CD4-positive, alpha-beta T cell treated with Interleukin-12 subunit alpha and Interleukin-12 subunit beta, for 1 hour (primary cell): ENCODE measurements at regions not wholly inside any gene's neighbourhood (a gene's known extent, or its start where the extent isn't known, plus 50 kb on each side); places are given as distances from the start of the nearest gene placed in this dataset.

Source experiments
- DNase-seq: peaks from one replicate; pipeline ENCODE4 v3.0.0-alpha.2; 2020

DNA sequence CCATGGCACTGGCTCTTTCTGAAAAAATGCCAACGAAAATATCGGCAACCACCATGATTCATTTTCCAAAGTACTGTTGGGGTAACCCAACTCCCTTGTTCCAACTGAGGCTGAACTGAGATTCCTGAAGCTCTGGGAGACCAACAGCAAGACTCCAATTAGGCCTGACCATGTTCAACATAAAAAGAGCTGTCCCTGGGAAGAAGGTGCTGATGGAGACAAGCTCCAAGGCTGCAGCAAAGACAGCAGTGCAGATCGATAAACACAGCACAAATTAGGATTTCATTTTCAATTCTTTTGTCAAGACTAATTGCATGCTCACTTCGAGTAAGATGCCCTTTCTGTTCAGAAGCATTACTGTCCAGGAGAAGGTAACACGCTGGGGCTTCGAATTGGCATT, 968.0 kb downstream of the UQCRFS1 start:
- no peak for DNase-seq

DNA sequence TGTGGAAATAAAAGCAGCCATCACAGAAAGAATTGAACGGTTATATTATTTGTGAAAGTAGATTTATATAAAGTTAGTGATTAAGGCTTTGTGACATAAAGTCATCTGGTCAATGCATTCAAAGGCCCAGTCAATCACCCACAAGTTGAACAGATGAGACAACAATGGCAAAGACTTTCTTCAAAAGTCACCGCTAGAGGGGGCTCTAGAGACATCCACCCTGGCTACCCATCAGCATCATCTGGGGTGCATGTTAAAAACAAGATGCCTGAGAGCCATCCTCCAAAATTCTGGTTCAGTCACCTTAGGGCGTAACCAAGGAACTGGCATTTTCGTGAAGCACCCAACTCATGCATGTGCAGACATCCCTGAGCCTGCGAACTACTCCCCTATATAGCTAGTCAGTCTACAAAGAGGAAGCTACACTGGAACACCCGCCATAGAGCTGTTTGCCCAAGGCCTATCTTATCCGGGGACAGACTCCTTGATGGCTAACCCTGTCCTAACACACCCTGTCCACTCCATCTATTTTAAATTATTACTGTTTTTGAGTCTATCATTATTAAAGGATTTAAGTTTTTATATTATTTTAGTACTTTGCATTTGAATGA, 970.5 kb downstream of the UQCRFS1 start:
- DNase-seq: no peak

DNA sequence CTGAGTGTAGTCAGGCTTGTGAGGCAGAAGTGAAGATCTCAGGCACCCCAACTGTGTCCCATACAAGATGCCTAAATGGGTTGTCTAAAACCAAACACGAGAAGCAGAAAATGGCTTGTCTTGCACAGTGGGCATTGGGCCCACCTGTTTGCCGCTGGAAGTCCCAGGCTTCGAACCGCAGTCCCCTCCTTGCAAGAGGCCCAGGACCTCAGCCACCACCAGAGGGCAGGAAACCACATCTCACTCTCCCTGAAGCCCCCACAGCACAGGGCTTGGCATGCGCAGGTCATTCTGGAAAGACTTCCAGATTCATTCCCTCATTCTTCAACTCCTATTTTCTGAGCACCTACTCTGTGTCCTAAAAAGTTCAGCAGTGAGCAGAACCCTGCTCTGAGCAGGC, 973.7 kb downstream of the UQCRFS1 start:
- DNase-seq: no peak

DNA sequence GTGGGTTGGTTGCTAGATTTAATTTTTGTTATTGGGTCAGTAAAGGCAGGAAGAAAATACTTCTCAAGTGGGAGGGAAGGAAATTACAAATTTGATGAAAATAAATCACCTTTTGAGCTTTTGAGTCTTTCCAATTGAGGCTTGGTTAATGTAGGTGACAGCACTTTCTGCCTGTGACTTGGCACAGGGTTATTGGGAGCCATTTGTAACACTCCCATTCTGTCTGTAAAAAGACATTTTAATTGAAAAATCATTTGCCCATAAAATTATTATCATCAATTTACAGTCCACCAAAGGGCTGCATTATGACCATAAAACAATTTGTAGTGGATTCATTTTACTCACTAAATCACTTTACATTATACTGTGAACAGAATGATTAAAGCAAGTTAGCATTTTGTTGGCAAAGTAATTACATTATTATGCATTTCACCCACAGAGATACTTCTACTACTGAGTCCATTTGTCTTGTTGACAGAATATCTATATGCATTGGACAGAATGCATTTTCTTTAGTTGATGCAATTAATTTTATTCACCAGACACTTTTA, 974.6 kb downstream of the UQCRFS1 start:
- DNase-seq: no peak

DNA sequence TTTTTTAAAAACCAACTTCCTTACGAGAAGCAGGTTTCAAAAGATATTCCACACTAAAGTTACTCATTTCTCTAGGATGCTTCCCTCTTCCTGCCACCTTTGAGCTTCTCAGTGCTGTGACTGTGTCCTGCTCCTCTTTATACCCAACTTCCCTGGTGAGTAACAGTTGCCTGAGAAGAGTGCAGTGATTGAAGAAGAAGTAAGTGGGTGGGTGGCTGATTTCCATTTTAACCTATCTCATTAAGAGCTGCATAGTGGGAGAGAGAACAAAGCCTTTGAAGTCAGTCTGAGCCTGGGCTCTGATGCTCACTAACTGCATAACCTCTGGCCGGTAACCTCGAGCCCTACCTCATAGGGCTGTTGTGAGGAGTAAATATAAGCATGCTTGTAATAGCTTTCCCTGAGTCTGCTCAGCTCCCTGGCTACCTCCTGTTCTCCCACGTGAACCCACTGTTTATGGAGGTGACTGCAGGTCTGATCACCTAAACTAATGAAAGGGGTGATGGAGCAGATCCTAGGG, 977.3 kb downstream of the UQCRFS1 start:
- no peak for DNase-seq

DNA sequence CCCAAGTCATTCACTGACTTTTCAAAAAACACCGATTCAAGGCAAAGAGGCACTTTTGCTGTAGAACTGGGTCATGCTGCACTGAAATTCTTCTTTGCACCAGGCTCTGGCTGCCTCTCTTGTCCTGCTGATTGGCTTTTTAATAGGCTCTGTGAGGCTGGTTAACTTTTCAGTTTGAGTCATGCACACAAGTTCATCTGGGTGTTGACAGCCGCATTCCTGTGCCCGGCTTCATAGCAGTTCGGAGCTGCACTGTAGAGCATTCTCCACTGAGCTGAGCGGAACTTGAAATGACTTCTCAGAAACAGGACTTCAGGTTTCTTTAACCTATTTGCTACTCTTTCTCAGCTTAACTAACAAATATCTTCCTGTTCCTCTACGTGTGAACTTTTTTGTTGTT, 978.3 kb downstream of the UQCRFS1 start:
- DNase-seq: no peak

DNA sequence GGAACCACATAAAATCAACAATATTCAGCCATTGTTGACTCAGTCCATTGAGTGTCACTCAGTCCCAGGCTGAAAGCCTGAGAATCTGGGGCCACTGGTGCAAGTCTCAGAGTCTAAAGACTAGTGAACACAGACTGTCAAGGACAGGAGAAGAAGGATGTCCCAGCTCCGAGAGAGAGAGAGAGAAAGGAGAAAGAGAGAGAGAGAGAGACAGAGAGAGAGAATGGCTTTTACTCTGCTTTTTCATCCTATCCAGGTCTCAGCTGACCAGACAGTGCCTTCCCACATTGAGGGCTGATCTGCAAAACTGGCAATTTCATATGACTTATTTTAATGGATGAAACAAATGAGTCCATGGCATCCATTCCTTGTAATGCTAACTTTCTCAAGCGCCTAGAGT, 984.1 kb downstream of the UQCRFS1 start:
- no peak for DNase-seq

DNA sequence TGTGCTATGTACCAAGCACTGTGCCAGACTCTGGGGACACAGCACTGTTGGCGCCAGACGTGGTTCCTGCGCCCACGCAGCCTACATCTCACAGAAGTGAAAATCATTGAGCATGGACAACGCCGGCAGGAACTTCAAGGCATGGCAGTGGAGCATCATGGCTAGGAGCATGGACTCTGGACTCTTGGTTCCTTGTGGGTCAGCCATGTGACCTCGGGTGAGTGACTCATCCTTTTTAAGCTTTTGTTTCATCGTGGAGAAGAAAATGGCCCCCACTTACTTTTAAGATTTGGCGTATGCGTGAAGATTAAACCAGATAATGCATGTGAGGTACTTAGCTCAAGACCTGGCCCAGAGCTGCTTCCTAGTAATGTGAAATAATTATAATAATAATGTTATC, 988.5 kb downstream of the UQCRFS1 start:
- DNase-seq: no peak

DNA sequence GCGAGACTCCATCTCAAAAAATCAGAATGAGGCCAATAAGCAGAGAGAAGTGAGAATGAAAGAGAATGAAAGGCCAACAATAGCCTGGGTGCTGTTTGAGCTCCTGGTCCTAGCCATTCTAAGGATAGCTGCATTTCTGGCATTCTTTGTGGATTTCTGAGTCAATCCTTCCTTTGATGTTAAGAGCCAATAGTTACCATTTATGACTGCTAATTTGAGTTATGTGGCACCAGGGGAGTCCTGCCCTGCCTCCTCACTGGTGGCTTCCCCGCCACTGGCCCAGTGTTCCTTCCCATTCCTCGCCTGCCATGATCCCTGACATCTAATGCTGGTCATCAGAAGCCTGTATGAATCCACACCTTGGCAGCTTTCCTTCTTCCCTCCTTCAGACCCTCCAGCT, 991.2 kb downstream of the UQCRFS1 start:
- DNase-seq: no peak

DNA sequence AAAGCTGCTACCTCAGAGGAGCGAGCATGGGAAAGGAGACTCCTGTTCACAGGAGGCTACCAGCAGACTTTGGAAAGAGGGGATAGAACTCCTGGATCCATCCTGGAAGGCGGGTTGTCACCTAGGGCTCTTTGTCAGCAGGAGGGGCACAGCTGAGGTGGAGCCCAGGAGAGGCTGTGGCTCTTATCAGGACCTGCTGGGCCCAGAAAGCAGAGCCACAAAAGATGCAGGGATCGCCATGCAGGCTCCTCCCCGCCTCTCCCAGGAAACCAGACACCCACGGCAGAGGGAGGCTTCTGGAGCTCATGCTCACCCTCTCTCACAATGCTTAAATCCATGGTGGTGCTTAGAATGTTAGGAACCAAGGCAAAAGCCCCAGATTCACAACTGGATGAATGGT, 994.2 kb downstream of the UQCRFS1 start:
- no peak for DNase-seq

DNA sequence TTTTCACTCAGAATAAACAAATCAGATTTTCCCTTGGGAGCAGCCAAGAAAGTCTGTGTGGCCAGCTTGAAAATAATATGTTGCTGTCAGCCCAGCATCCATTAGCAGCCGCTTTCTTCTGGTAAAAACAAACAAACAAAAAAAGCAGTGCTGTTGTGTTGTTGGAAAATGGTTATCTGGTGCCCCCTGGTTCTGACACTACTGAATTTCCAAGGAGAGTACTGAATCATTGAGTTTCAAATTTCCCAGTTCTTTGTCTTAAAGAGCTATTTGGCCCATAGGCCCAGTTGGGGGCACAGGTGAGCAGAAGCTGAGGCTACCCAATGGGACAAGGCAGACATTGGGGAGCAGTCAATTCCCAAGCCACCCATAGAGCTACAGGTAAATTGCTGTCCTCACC, 995.9 kb downstream of the UQCRFS1 start:
- no peak for DNase-seq

DNA sequence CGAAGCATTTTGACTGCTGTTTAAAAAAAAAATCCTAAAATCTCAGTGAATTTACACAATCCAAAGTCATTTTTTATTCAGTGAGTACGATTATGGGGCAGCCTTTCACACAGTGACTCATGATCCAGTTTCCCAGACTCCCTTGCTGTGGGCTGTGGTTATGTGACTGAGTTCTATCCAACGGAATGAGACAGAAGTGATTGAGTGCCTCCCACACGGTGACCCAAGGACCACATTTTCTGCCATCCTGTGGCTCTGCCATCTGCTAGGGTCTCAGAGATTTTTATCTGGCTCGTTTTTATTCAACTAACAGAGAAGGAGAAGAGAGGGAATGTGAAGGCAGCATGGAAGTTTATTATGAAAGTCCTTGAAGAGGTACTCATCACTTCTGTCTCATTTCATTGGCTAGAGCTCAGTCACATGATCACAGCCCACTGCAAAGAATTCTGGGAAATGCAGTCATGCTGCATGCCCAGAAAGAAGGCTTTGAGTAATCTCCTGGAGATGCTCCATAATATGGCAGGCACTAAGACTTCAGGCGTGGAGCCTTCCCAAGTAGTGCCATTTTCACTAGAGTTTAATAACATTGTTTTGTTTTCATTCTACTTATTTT, 999.4 kb downstream of the UQCRFS1 start:
- DNase-seq: no peak

DNA sequence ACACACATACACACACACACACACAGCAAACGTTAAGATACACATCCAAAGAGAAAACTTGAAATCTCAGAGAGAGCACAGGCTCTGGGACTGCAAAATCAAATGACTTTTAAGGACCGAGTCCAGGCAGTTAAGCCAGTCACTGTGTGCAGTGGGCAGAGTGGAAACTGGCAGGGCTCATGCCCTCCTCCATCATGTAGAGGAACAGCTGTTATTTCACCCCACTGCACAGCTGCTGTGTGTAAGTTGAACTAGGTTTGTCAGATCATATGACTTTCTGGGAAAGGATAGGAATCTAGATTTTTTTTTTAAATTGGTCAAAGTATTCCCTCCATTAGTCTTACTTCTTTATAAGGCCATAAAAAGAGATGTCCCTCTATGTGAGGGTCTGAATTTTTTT, 1002.1 kb downstream of the UQCRFS1 start:
- DNase-seq: no peak

DNA sequence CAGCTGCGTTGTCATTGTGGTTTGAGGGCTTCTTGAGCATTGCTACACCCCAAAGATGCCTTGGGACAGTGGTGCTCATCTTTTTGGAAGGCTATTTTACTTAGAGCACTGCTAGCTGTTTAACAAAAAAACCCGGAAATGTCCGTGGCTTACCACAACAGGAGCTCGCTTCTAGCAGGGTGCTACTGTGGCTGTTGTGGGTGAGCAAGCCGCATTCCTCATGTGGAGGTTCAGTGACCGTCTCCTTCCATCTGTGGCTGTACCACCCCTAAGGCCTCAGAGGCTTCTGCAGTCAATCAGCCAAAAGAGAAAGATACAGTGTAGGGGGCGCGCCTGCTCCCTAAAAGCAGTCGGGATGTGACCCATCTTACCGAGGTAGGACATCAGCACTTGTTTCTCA, 1004.2 kb downstream of the UQCRFS1 start:
- no peak for DNase-seq

DNA sequence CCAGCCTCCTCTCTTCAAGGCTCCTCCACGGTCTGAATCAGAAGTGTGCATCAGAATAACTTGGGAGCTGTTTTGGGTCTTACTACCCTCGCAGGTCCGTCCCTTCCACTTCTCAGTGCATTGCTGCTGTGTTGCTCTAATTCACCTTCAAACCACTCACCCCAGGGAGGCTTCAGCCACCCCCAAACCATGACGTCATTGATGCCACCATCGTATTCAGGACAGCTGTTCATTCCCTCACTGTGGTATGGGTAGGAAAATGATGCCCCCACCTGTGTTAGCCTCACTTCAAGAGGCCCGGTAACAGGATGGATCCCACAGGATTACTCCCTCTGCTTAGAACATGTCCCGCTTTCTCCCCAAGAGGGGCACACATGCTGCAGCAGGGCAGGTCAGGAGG, 1005.7 kb downstream of the UQCRFS1 start:
- DNase-seq: no peak

DNA sequence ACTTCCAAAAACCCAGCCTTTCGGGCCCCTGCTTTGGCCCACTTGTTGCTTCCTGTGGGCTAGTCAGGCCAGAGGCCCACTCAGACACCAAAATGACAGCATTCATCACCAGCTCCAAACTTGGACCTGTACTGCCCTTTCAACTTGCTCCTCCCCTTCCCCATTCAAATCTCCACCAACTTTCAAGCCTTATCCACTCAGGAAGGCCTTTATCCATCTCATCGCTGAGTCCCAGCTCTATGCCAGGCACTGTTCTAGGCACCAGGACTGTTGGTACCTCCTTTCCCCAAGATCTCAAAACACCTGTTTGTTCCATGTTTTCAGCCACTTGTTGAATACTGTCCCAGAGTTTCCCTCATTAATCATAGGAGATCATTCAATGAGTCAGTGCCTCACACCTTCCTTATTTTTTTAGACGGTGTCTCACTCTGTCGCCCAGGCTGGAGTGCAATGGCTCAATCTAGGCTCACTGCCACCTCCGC, 1011.4 kb downstream of the UQCRFS1 start:
- no peak for DNase-seq

DNA sequence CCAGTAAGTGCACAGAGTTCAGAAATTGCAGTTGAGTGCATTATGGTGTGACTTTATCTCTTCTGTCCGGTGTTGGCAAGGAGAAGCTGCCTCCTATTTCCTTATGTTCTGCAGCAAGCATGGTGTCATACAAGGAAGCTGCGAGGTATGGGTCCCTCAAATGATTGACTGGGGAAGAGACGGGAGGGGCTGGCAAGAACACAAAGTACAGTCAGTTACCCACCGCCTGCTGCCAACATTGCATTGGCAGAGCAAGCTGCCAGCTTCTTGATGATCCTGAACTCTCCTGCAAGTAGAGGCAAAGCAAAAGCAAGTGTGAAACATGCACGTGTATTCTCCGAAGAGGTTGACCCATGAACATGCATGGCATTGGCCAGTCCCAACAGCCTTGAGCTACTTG, 1013.6 kb downstream of the UQCRFS1 start:
- no peak for DNase-seq

DNA sequence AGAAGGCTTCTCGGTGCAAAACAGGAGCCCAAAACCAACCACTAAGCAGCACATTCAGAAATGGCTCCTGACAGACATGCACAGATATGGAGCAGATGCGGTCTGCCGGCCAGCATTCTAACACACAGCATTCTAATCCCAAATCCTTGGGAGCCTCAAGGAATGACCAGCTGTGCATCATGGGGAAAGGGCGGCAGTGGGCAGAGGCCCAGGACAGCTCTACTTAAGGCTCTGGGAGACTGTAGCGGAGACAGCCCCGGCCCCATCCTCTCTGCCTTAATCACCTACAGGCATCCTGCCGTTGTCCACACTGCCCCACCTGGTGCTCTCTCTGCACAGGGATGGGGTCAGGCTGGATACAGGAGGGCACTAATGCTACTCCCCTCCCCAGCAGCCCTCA, 1016.0 kb downstream of the UQCRFS1 start:
- DNase-seq: no peak

DNA sequence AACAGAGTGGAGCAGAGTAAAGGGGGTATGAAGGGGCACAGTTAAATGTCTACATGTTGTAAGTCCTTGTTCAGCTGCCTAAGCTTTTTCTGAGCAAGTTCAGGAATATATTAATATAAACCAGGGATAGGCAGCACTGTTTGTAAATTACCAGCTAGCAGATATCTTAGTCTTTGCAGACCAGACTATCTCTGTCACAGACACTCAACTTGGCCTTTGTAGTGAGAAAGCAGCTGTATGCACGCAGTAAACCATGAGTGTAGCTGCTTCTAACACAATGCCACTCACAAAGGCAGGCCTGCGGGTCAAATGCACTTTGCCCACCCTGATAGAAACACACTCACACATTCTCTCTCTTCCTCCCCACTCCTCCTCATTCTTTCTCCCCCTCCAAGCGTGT, 1016.9 kb downstream of the UQCRFS1 start:
- DNase-seq: no peak

DNA sequence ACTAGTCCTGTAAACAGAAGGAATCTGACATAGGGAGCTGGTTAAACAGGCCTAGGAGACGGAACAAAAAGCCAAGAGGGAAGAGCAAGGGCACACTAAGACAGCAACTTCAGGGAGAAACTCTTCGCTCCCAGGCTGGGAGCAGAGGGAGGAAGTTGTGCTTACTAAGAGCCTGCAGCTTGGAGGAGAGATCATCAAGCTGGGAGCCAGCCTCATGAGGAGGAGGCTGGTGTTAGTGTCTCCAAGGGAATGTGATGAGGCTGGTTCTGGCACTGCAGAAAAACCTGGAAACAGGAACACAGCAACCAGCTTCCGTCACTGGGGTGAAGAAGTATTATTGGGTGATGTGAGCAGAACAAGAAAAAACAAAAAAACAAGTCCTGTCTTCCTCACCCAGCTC, 1027.3 kb downstream of the UQCRFS1 start:
- DNase-seq: no peak

DNA sequence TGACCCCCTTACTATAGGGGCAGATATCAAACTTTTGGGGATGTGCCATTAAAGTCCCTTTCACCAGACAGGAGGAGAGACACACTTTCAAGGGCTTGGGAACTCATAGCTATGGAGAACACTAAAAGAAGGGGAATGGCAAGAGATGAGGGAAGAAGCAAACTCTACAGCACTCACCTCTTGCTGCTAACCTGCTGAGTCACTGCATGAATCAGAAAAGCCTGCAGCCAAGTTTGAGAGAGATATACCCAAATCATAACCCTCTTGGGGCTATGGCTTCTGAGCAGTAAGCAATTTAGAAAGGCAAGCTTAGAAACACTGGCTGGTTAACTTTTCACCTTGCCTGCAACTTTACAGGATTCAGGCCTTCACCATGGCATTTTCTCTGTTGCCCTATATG, 1028.0 kb downstream of the UQCRFS1 start:
- no peak for DNase-seq

DNA sequence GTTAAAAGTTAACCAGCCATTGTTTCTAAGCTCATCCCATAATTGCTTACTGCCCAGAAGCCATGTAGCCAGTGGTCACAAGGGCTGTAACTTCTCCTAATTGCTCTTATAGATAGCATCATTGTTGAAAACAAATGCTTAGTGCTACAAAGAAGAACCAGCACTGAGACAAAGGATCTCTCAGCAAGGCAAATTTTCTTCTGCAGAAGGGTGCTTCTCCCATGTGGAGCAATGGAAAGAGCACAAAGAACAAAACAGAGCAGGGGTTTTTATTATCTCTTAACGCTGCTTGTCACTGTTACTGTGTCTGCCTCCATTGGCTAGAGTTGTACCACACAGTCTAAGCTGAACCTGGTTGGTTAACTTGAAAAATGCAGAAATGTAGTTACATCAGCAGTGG, 1036.8 kb downstream of the UQCRFS1 start:
- DNase-seq: no peak

DNA sequence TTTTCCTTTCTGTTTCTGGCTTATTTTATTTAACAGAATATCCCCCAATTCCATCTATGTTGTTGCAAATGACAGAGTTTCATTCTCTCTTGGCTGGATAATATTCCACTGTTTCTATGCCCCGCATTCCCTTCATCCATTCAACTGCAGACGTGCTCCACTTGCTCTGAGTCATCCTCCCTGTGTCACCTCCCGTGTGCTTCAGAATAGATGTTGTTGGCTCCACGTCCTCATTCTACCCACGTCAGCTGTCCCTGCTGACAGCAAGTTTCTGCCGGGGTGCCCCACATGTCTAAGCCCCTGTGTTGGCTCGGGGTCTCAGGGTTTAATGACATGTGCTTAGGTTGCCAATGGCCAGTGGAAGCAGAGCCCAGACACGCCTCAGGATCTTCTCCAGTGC, 1041.0 kb downstream of the UQCRFS1 start:
- DNase-seq: no peak

DNA sequence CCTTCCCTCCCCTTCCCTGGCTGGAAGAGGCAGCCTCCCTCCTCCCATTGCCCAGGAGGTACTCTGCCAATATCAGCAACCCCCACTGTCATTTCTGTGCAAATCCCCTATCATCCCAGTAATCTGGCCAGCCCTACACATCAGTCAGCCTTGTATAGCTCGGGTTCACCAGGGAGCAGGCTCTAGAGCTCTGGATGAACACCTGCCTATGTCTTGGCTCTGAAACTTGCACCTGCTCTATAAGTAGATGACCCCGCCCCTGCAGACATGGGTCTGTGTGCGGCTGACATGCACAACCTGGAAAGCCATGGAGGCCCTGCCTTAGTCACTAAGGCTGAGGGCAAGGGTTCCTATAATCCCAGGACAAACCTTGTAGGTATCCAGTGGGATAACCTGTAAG, 1042.9 kb downstream of the UQCRFS1 start:
- DNase-seq: no peak
